K562 (cell line): ENCODE measurements at regions not wholly inside any gene's neighbourhood (a gene's known extent, or its start where the extent isn't known, plus 50 kb on each side); places are given as distances from the start of the nearest gene placed in this dataset.

Source experiments
- JUN ChIP-seq, 2 experiments: sonication (generic) in 1 of 2; formaldehyde crosslinking in 1 of 2; IDR thresholded peaks; 2 replicates each; pipeline versions ENCODE4 v1.6.1 to v1.8.0; 2012 to 2022; ENCODE audit warnings: borderline replicate concordance in 2 of 2, mild to moderate bottlenecking in 2 of 2, improper control_type of control experiment in 1 of 2, low read depth in 1 of 2, low read length in 1 of 2, missing genetic modification reagents in 1 of 2
- POLR2AphosphoS5 ChIP-seq: IDR thresholded peaks from 2 replicates; pipeline ENCODE4 v1.6.1; 2011; ENCODE audit warnings: mild to moderate bottlenecking, low read depth, low read length, moderate library complexity; ENCODE audit not compliant: control insufficient read depth, insufficient read depth

- no peak for TF ChIP-seq POLR2AphosphoS5
- TF ChIP-seq JUN (IDR thresholded peaks at IDR 0.05; ENCODE audit: borderline replicate concordance, low read depth, low read length) = no peak
- TF ChIP-seq JUN (CRISPR knock-in tag; IDR thresholded peaks at IDR 0.05; ENCODE audit: borderline replicate concordance) = no peak
Measured at GRCh38 chr1:2948751-2949680, 72.3 kb upstream of the ACTRT2 start.
